ENCODE measurements at regions not wholly inside any gene's neighbourhood (a gene's known extent, or its start where the extent isn't known, plus 50 kb on each side); places are given as distances from the start of the nearest gene placed in this dataset.
A peak's percentile ranks its signal among the peaks of the same experiment; 100 is the strongest.

- TF ChIP-seq, protein P1, sequence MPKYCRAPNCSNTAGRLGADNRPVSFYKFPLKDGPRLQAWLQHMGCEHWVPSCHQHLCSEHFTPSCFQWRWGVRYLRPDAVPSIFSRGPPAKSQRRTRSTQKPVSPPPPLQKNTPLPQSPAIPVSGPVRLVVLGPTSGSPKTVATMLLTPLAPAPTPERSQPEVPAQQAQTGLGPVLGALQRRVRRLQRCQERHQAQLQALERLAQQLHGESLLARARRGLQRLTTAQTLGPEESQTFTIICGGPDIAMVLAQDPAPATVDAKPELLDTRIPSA (CRISPR knock-in tag; IDR thresholded peaks at IDR 0.05; ENCODE audit: borderline replicate concordance): no peak
- no peak for TF ChIP-seq ZNF572 (CRISPR knock-in tag; IDR thresholded peaks at IDR 0.05)
- no peak for TF ChIP-seq ATM (IDR thresholded peaks at IDR 0.05; ENCODE audit: borderline replicate concordance)
- TF ChIP-seq ZNF558 (CRISPR knock-in tag; IDR thresholded peaks at IDR 0.05; ENCODE audit: borderline replicate concordance): no peak
- no peak for TF ChIP-seq ZNF17 (CRISPR knock-in tag; IDR thresholded peaks at IDR 0.05)
- no peak for TF ChIP-seq ZC3H13 (CRISPR knock-in tag; IDR thresholded peaks at IDR 0.05)
- no peak for TF ChIP-seq ATF7 (IDR thresholded peaks at IDR 0.05)
- TF ChIP-seq ATF7 (CRISPR knock-in tag; IDR thresholded peaks at IDR 0.05): peak; percentile 49; the same call in 1 of the 2 replicates
- no peak for TF ChIP-seq ZSCAN12 (CRISPR knock-in tag; IDR thresholded peaks at IDR 0.05)
- peak; percentile 99 for TF ChIP-seq ARID5B (CRISPR knock-in tag; IDR thresholded peaks at IDR 0.05)
- TF ChIP-seq SP5 (CRISPR knock-in tag; IDR thresholded peaks at IDR 0.05; ENCODE audit: borderline replicate concordance, low read depth): peak; percentile 74; the same call in 1 of the 2 replicates
- TF ChIP-seq SIN3B (IDR thresholded peaks at IDR 0.05; ENCODE audit: low read length): no peak
- TF ChIP-seq MED1 (CRISPR knock-in tag; IDR thresholded peaks at IDR 0.05): peak; percentile 89
- no peak for TF ChIP-seq MATR3 (CRISPR knock-in tag; IDR thresholded peaks at IDR 0.05)
- peak; percentile 67 for TF ChIP-seq MED8 (CRISPR knock-in tag; IDR thresholded peaks at IDR 0.05; ENCODE audit: insufficient replicate concordance)
- peak; percentile 74; the same call in 1 of the 2 replicates for TF ChIP-seq ETV5 (CRISPR knock-in tag; IDR thresholded peaks at IDR 0.05; ENCODE audit: borderline replicate concordance)
- TF ChIP-seq KLF9 (CRISPR knock-in tag; IDR thresholded peaks at IDR 0.05; ENCODE audit: low read depth): no peak
- TF ChIP-seq, protein P2, sequence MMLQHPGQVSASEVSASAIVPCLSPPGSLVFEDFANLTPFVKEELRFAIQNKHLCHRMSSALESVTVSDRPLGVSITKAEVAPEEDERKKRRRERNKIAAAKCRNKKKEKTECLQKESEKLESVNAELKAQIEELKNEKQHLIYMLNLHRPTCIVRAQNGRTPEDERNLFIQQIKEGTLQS (CRISPR knock-in tag; IDR thresholded peaks at IDR 0.05): peak; percentile 40; the same call in 1 of the 2 replicates
- TF ChIP-seq ZBTB20 (CRISPR knock-in tag; IDR thresholded peaks at IDR 0.05; ENCODE audit: borderline replicate concordance, low read depth): peak; percentile 28; the same call in 1 of the 2 replicates
- TF ChIP-seq KDM2A (CRISPR knock-in tag; IDR thresholded peaks at IDR 0.05; ENCODE audit: borderline replicate concordance, low read depth): no peak; the same call in 1 of the 2 replicates
- TF ChIP-seq RXRA (CRISPR knock-in tag; IDR thresholded peaks at IDR 0.05): peak; percentile 48
- TF ChIP-seq ZNF766 (CRISPR knock-in tag; IDR thresholded peaks at IDR 0.05; ENCODE audit: borderline replicate concordance): no peak
- no peak for TF ChIP-seq ZNF567 (CRISPR knock-in tag; IDR thresholded peaks at IDR 0.05; ENCODE audit: borderline replicate concordance)
- no peak for TF ChIP-seq ZNF160 (CRISPR knock-in tag; IDR thresholded peaks at IDR 0.05)
- TF ChIP-seq, protein P3, sequence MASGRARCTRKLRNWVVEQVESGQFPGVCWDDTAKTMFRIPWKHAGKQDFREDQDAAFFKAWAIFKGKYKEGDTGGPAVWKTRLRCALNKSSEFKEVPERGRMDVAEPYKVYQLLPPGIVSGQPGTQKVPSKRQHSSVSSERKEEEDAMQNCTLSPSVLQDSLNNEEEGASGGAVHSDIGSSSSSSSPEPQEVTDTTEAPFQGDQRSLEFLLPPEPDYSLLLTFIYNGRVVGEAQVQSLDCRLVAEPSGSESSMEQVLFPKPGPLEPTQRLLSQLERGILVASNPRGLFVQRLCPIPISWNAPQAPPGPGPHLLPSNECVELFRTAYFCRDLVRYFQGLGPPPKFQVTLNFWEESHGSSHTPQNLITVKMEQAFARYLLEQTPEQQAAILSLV (CRISPR knock-in tag; IDR thresholded peaks at IDR 0.05; ENCODE audit: borderline replicate concordance): 0 out of 2 replicates have a peak, but pooled peaks have one; percentile 38
- TF ChIP-seq MAX (IDR thresholded peaks at IDR 0.05): peak; percentile 54
- TF ChIP-seq ARID2 (CRISPR knock-in tag; IDR thresholded peaks at IDR 0.05; ENCODE audit: borderline replicate concordance): no peak
These were observed 410.2 kb downstream of the ACTL7B start (continued) for GRCh38 chr9:108445431-108446071.

Data from HepG2 (cell line).